ENCODE measurements at regions not wholly inside any gene's neighbourhood (a gene's known extent, or its start where the extent isn't known, plus 50 kb on each side); places are given as distances from the start of the nearest gene placed in this dataset.

- Histone ChIP-seq H4K20me1 (ENCODE audit: insufficient read depth, low read length) (no peaks in the 10 kb centered on the region), H2AK5ac (ENCODE audit: low read depth, low read length) (no peak overlapping the region), H4K8ac (ENCODE audit: low read depth in 2 of 2, low read length in 2 of 2) (no peak overlapping the region), H2AFZ (replicated peaks; ENCODE audit: low read length, poor library complexity) (no peak overlapping the region), H3K4me1 (ENCODE audit: control insufficient read depth, insufficient read depth, low read length) (no peaks in the 10 kb centered on the region), H3K9me3 (ENCODE audit: control insufficient read depth, insufficient read depth, low read length) (no peaks in the 10 kb centered on the region), H3K4me3 (ENCODE audit: insufficient read depth, low read depth, low read length) (no peak overlapping the region), H3K14ac (replicated peaks; ENCODE audit: low read depth, low read length) (no peak overlapping the region), H3K18ac (ENCODE audit: low read depth, low read length) (no peak overlapping the region), H2BK20ac (ENCODE audit: low read depth, low read length) (no peak overlapping the region), H3K9ac (ENCODE audit: low read depth, low read length) (no peak overlapping the region), H2BK120ac (ENCODE audit: low read depth, low read length) (no peak overlapping the region), H3K4me2 (ENCODE audit: low read depth, low read length) (no peak overlapping the region), H3K27me3 (ENCODE audit: control insufficient read depth, insufficient read depth, low read length) (peaks cover 3% of the 10 kb centered on the region), H3K36me3 (ENCODE audit: control insufficient read depth, insufficient read depth, low read length) (no peaks in the 10 kb centered on the region), H4K91ac (ENCODE audit: insufficient read depth, low read depth, low read length) (no peak overlapping the region), H3K79me1 (ENCODE audit: low read depth in 1 of 2, low read length in 2 of 2) (no peaks in the 10 kb centered on the region), H3K56ac (ENCODE audit: extremely low read depth, insufficient read depth, low read length) (no peak overlapping the region), H3K23ac (ENCODE audit: low read depth, low read length) (no peak overlapping the region), H2BK5ac (ENCODE audit: low read depth, low read length, poor library complexity, severe bottlenecking) (no peak overlapping the region), H2AK9ac (replicated peaks; ENCODE audit: low read depth, low read length, poor library complexity) (no peak overlapping the region), H3K9me1 (ENCODE audit: insufficient read depth, low read length) (no peaks in the 10 kb centered on the region), H4K5ac (ENCODE audit: low read depth, low read length) (no peak overlapping the region), H3K4ac (ENCODE audit: low read depth, low read length) (no peak overlapping the region), H3K27ac (ENCODE audit: insufficient read depth, low read length) (no peak overlapping the region), H2BK15ac (ENCODE audit: low read depth, low read length) (no peak overlapping the region)
- BruUV-seq (replicated peaks) = no TSS peak
- TF ChIP-seq CEBPB (IDR thresholded peaks at IDR 0.05; ENCODE audit: low read depth, low read length) = no peak
- no peak for TF ChIP-seq POLR2A (IDR thresholded peaks at IDR 0.05; ENCODE audit: low read depth, low read length)
- no peak for TF ChIP-seq NFE2L2 (IDR thresholded peaks at IDR 0.05; ENCODE audit: low read depth, low read length)
- TF ChIP-seq BHLHE40 (IDR thresholded peaks at IDR 0.05; ENCODE audit: low read depth, low read length) = no peak
- no peak for TF ChIP-seq USF2 (IDR thresholded peaks at IDR 0.05; ENCODE audit: low read depth, low read length)
- no peak for TF ChIP-seq CHD1 (IDR thresholded peaks at IDR 0.05; ENCODE audit: low read depth, low read length)
- no peak for TF ChIP-seq MAZ (IDR thresholded peaks at IDR 0.05; ENCODE audit: borderline replicate concordance, low read depth, low read length)
- TF ChIP-seq RFX5 (IDR thresholded peaks at IDR 0.05; ENCODE audit: low read depth, low read length) = no peak
- no peak for TF ChIP-seq SMC3 (IDR thresholded peaks at IDR 0.05; ENCODE audit: low read depth, low read length)
- TF ChIP-seq MAFK (IDR thresholded peaks at IDR 0.05; ENCODE audit: low read depth, low read length) = no peak
- no peak for TF ChIP-seq FOS (IDR thresholded peaks at IDR 0.05; ENCODE audit: low read depth, low read length)
- TF ChIP-seq RAD21 (IDR thresholded peaks at IDR 0.05; ENCODE audit: low read length) = no peak
- TF ChIP-seq, protein P1, sequence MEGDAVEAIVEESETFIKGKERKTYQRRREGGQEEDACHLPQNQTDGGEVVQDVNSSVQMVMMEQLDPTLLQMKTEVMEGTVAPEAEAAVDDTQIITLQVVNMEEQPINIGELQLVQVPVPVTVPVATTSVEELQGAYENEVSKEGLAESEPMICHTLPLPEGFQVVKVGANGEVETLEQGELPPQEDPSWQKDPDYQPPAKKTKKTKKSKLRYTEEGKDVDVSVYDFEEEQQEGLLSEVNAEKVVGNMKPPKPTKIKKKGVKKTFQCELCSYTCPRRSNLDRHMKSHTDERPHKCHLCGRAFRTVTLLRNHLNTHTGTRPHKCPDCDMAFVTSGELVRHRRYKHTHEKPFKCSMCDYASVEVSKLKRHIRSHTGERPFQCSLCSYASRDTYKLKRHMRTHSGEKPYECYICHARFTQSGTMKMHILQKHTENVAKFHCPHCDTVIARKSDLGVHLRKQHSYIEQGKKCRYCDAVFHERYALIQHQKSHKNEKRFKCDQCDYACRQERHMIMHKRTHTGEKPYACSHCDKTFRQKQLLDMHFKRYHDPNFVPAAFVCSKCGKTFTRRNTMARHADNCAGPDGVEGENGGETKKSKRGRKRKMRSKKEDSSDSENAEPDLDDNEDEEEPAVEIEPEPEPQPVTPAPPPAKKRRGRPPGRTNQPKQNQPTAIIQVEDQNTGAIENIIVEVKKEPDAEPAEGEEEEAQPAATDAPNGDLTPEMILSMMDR (conservative IDR thresholded peaks at IDR 0.05; ENCODE audit: low read depth, low read length) = no peak
- TF ChIP-seq RCOR1 (IDR thresholded peaks at IDR 0.05; ENCODE audit: insufficient replicate concordance, low read length) = no peak
- no peak for TF ChIP-seq MXI1 (IDR thresholded peaks at IDR 0.05; ENCODE audit: borderline replicate concordance, low read depth, low read length)
- no peak for TF ChIP-seq ELK1 (IDR thresholded peaks at IDR 0.05; ENCODE audit: borderline replicate concordance, low read depth, low read length)
- dilution Hi-C loops (cut with HindIII; ENCODE audit: low sequenced_read_pairs, unreplicated experiment) = no loop called here
- intact Hi-C loops (cut with micrococcal nuclease) = no loop called here
- WGBS, 2 experiments (ENCODE audit: extremely low coverage in 2 of 2, insufficient read length in 1 of 2) = no CpG with 5 or more reads among the region's 3 CpGs
- ChIA-PET POLR2A (ENCODE audit: unreplicated experiment) (no interaction called here), CTCF (no interaction called here)
- no peak for ATAC-seq (ENCODE audit: low read depth)
- in situ Hi-C loops (cut with MboI; ENCODE audit: low sequenced_read_pairs) = no loop called here
- DNase-seq = no peak
Observed at GRCh38 chrX:118198577-118198976, 82.0 kb upstream of the KLHL13 start.

All from IMR-90 (cell line).